GM18517 (cell line): ENCODE measurements at regions not wholly inside any gene's neighbourhood (a gene's known extent, or its start where the extent isn't known, plus 50 kb on each side); places are given as distances from the start of the nearest gene placed in this dataset.

Experiments
- ATAC-seq: cut with Tn5 transposase; IDR thresholded peaks from one replicate; pipeline ENCODE4 v1.9.1; 2021; ENCODE audit warnings: mild to moderate bottlenecking, moderate library complexity; ENCODE audit not compliant: unreplicated experiment

DNA sequence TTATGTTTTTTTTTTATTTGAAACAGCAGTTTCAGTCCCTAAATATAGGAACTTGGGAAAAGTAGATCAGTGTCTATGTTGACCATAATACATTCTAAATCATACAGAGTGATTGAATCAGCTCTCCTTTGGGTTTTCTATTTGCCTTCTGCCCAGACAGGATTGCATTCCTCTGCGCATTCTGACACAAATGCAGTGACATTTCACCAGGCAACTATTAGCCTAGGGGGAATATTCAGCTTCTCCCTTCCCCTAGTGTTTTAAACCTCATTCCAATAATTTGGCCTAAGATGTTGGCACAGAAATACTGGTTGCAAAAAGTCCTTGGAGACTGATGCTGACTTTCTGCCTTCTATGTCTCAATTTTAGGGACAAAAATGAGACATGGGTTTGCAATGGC is 172.8 kb downstream of the PTGER3 start:
- no peak for ATAC-seq

DNA sequence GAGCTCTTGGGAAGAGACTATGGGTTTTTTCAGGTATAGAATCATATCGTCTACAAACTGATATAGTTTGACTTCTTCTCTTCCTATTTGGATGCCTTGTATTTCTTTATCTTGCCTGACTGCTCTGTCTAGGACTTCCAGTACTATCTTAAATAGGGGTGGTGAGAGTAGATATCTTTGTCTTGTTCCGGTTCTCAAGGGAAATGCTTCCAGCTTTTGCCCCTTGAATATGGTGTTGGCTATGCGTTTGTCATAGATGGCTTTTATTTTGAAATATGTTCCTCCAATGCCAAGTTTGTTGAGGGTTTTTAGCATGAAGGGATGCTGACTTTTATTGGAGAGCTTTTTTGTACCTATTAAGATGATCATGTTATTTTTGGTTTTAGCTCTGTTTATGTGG is 170.3 kb downstream of the PTGER3 start:
- ATAC-seq: no peak

DNA sequence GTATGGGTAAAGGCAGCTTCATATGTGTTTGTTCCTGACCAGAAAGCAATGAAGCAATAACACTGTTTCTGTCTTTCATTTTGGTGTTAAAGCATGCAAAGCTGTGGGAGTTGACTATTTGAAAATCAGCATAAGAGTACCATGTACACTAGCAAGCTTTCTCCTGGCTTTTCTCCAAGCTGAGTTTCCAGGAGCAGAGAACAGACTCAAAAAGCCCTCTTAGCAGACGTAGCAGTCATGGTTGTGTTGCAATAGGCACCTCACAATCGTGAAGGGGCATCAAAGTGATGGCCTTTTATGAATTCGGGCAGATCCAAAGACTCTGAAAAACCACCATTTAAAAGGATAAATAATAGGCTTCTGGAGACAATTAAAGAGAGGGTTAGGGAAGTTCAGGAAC is 159.7 kb downstream of the PTGER3 start:
- no peak for ATAC-seq

DNA sequence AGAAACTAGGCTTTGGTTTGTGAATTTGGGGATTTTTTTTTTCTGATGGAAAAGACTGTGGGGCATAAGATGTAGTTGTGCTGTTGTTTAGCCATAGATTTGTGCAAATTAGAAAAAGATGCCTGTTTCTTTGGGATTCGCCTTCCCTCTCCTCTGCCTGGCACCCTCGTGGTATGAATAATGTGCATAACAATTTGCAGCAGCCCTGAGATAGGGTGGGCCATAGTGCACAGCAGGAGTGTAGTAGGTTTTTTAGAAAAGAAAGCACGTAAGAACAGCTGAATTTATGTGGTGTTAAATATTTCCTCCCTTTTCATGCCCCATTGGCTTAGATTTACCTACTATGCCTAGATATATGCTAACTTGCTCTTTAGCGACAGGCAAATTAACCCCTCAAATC is 158.9 kb downstream of the PTGER3 start:
- no peak for ATAC-seq

DNA sequence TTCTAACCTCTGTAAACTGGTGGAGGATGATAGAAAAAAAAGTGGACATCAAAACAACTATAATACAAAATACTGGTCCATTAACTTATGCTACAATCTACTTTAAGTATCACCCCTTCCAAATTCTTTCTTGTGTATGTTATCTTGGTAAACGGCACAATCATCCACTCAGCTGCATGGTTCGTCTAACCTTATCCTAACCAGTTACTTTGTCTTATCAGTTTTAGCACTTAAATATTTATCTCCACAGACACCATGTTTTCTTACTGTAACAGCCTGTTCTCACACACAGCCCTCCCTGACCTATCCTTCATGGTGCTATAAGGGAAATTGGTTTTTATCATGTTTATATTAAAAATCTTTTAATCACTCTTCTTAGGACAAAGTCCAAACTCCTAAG is 157.2 kb downstream of the PTGER3 start:
- ATAC-seq: no peak

DNA sequence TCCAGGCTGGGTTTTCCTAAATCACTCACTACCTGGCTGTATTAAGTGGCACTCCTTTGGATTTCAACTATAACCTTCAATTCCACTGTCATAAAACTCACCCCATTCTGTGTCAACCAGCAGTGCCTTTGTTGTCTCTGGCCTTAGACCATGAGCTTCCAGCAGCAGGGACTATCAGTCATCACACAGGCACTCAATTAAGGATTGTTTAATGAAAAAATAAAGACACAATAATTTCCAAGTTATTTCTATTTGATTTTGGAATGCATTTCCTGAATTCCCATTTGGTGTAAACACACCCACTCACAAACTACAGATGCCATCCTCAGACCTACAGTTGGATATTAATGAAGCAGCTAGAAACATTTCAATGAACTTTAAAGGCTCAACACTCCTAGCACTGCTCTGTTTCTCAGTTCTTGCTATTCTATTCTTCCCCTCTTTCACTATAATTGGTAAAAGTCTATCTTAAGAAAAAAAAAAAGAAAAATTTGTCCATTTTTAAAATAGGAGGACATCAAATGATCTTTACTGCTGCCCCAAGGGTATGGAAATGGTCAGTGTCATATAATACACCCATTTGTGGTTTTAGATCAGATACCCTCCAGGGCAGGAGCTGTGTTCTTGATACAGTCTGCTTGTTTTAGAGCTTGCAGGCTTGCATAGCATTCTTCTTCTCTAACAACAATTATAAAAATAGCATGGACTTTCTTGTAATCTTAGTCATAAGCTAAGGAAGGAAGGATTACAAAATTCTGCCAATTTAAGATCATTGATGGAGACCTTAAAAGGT is 156.4 kb downstream of the PTGER3 start:
- ATAC-seq: no peak

DNA sequence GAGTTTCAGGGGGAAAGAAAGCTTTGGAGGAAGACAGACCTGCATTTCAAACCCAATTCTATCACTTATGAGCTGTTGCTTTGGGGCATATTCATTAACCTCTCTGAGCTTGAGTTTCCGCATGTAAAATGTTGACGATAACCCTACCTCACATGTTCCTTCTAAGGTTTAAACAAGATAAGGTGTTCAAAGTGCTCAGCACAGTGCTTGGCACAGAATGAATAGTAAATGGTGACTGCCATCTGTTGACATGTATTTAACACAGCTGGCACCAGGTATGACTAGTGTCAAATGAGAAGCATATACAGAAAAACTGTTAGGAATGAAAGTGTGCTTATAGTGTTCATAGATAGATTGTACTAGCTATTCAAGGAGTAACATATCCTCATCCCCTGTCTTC is 155.5 kb downstream of the PTGER3 start:
- ATAC-seq: no peak

DNA sequence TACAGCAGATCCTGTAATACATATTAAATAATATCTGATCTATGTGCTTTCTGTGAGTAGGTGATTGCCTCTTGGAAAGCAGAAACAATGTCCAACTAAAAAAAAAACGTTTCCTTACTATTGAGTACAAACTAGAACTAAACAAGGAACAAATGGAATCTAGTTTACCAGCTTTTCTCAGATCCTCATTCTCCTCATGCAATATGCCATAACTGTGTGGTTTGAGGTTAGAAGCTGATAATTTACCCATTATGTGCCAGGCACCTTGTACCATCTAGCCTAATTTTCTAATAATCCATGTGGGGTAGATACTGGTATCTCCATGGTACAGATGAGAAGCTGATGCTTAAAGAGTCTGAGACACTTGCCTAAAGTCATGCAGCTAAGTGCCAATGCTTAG is 154.7 kb downstream of the PTGER3 start:
- ATAC-seq: no peak

DNA sequence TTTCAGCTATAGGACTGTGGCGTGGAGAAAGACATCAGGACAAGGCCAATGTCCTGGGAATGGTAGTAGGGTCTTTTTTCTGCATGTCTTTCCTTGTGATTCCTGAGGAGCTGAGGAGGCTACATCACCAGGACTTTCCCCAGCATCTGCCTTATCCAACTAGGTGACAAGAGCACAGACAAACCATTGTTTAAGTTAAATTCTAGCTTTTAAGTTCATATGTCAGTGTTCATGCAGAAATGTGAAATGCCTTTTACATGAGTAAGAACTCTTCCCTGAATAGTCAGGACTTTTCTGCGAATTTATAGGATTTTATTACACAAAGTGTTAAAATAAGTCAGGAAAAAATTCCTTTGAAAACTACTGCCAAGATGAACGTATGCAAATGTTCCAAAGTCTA is 154.2 kb downstream of the PTGER3 start:
- no peak for ATAC-seq

DNA sequence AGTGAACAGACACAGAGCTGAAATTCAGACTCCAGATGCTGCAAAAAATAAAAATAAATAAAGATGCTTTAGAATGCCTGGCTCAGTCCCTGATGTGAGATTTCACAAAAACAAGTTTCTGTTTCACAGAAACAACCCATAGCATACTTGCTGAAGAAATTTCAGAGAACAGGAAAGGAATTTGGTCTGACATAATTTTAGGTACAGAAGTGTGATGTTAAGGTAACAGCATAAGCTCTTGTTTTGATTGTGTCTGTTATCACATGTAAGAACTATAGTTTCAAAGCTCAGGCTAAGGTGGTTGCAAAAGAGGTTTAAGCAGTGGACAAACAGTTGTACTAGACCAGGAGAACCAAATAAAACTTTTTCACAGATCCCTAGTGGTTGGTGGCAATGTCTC is 152.1 kb downstream of the PTGER3 start:
- ATAC-seq: no peak

DNA sequence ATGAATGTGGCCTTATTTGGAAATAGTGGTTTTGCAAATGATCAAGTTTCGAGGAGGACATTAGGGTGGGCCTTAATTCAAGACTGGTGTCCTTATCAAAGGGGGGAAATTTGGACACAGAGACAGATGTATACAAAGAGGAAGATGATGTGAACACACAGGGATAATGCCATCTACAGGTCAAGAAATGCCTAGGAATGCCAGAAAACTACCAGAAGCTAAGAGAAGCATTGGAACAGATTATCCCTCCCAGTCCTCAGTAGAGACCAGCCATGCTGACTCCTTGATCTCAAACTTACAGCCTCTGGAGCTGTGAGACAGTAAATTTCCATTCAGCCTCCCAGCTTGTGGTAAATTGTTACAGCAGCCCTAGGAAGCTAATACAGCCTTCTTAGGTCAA is 151.4 kb downstream of the PTGER3 start:
- no peak for ATAC-seq

DNA sequence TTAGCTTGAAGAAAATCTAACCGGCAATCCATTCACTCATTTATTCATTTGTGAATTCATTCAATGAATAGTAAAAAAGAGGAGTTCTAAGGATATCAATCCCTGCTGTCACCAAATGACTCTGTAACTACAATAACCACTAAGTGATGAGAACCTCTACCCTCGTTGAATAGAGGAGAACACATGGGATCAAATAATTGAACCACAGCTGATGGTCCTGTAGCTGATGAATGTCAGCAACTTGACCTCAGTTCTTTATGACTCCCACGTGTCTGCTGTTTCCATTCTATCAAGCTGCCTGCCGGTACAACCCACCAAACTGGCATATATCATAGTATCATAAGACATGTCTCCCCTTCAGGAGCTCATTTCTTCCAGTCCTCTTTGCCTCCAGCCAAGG is 150.3 kb downstream of the PTGER3 start:
- ATAC-seq: no peak

DNA sequence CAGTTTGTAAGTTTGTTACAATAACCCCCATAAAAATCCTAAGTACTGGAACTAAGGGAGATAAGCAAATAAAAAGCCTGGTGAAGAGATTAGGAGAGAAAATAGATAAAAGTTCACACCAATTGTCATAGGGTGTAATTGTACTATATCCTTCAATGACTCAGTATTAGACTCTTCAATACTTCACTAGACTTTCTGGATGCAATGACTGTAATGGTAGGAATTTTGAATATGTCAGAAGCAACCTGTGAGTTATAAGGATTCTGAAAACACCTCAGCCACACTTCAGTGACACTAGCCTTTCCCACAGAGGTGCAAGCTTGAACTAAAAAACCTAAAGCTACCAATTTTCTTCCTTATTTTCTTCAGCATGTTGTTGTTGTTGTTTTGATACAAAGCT is 147.9 kb downstream of the PTGER3 start:
- no peak for ATAC-seq

DNA sequence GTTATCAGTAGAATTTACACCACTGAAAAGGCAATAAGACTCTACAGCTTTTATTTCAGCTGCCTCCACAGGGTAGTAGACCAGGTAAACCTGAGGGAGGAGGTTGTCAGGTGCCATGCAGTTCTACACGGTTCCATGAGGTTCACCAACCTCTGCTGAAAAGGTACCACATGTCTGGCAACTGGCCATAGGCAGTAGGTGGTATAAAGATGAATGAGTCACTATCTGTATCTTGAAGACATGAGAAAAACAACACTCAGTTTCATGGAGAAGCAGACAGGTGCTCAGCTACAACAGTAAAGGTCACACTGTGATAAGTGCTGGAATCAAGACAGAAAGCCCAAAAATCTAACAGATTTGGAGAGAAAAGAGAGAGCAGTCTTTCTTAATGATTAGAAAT is 145.4 kb downstream of the PTGER3 start:
- no peak for ATAC-seq

DNA sequence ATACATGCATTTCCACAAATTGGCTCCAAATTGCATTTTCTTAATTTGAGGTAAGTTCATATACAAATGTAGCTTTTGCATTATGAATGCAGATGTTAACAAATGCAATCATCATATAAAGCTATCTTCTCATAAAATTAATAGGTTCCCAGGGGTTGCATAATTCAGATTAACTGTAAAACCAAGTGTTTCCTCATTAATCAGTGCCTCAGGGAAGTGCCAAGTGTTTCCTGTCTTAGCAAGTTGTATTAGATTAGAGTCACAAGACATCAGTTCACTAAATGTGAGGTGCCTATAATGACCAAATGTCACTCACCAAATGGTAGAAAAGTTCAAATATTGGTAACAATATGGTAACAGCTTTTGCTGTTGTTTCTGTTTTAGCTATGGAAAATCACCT is 140.8 kb downstream of the PTGER3 start:
- no peak for ATAC-seq

DNA sequence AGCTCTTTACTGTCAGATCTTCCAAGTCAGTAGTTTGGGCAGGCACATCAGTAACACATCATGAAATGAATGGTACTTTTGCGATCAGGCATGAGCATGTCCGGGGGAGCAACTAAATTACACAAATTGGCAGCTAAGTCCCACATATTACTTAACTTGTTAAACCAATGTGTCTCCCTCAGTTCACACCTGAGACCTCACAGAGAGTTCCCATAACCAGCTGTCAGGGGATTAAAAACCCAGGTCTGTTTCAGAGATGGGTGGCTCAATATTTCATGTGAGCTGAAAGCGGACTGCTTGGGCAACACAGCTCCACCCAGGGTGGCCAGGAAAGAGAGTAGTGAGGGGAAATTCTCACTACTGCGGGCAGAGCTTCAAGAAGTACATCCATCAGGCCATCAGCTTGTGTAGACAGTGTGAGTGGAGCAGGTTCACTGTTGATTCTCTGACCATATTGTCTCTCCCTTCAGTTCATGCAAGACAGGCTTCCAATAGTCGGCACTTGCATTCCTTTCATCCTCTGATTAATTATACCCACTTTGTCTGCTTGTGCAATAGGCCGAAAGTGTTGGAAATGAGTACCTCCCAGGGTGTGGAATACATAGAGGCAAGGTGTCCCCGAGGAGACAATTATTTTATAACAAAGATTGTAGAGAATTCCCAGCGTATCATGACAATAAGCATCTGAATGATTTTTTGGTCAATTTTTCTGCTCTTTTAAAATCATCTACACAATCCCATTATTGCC is 139.9 kb downstream of the PTGER3 start:
- no peak for ATAC-seq

DNA sequence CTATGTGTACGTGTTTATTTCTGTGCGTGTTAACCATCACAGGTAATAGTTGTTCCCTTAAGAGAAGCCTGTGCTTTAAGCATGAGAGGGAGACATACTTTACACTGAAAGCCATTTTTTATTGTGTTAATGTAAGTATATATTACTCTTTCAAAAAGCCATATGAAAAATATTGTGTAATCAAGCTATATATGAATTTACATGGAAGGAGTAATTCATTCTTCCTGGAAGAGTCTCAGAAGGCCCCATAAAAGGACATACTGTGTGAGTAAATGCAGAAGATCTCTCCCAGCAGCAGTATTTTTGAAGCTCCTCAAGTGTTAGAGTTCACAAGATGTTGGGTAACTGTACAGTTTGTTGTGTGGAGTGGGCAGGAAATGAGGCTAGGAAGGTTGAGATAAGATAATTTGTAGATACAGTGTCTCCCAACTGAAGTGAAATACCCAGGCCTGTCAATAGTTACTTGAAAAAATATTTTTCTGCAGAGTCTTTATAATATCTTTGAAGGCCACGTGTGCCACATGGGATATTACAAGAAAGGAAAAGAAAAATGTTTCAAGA is 138.3 kb downstream of the PTGER3 start:
- ATAC-seq: no peak

DNA sequence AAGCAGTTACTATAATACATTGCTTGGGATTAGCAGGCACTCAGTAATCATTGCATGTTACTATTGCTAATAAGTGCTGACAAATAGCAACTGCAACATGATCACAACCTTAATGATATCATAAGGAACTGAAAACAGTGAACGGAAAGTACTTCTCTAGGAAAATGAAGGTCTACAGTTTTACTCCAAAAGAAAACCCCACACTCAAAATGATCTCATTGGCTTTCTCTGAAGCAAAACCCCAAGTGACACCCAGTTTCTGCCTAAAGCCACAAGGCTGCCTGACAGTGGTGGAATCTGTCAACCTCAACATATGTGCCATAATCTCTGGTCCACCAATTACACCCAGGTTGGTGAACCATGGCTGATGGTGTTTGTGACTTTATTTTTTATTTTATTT is 137.6 kb downstream of the PTGER3 start:
- no peak for ATAC-seq

DNA sequence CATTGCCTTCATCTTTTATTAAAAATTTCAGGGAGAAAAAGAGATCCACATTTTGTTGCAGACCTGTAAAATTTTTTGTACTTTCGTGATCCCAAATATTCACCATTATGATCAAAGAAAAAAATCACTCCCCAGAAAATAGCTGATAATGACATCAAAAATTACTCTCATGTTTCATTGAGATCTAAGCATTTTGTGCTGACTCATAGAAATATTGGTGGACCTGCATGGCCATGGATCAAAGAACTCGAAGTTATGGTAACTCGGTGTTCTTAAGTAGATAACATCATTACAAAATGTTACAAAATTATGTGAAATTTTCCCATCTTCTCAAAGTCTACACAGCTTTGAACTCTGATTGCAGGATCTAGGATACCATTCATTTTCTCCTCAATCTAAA is 135.8 kb downstream of the PTGER3 start:
- ATAC-seq: no peak

DNA sequence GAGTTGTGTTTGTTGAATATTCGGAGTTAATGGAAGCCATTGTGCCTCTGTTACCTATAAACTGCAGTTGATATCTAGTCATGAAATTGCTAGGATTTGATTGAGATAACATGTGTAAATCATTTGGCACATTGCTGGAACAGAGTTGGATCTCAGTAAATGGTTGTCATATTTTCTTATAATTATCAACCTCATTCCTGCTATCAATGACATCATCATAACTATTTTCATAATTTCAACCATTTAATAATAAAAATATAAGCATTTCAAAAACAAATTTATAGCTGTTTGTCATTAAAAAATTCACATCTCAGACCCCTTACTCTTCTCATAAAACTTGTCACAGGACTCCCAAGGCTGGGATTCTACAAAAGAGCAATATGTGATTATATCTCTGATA is 133.4 kb downstream of the PTGER3 start:
- no peak for ATAC-seq

DNA sequence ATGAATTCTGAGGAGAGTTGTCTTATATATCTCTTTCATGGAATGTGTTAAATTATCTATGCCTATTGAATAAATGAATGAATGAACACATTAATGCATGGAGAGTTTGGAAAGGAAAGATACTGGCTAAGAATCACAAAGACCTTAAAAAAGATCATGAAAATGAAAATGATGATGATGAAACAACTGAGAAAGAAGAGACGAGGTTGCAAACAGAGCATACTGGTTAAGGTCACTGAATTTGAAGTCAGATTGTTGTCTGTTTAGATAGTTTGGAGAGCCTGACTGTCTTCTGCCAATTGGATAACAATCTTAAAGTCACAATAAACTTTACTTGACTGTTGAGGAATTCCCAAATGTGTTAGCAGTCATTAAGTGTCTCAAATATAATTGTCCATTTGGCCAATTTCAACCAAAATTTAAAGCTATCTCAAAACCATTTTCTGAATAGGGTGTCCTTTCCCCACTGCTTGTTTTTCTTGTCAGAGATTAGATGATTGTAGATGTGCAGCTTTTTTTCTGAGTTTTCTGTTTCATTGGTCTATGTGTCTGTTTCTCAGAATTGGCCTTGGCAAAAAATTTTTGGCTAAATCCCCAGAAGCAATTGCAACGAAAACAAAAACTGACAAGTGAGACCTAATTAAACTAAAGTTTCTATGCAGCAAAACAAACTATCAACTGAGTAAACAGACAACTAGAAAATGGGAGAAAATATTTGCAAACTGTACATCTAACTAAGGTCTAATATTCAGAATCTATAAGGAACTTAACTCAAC is 132.2 kb downstream of the PTGER3 start:
- no peak for ATAC-seq

DNA sequence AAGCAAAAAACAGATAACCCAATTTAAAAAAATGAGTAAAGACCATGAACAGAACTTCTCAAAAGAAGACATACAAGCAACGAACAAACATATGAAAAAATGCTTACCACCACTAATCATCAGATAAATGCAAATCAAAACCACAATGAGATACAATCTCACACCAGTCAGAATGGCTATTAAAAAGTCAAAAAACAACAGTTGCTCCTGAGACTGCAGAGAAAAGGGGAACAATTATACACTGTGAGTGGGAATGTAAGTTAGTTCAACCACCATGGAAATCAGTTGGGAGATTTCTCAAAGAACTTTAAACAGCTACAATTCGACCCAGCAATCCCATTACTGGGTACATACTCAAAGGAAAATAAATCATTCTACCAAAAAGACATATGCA is 131.6 kb downstream of the PTGER3 start:
- no peak for ATAC-seq
